AG09319 (cell line): ENCODE measurements at regions not wholly inside any gene's neighbourhood (a gene's known extent, or its start where the extent isn't known, plus 50 kb on each side); places are given as distances from the start of the nearest gene placed in this dataset.

ENCODE experiments used
- DNase-seq: peaks from one replicate; pipeline ENCODE4 v3.0.0-alpha.2; 2010; ENCODE audit warnings: low read depth; ENCODE audit errors: extremely low read depth
- CTCF ChIP-seq: IDR thresholded peaks from 2 replicates; pipeline ENCODE4 v1.5.1; 2011; ENCODE audit warnings: low read depth, mild to moderate bottlenecking, inconsistent platforms, low read length, moderate library complexity

GRCh38 chr3:101172516-101172915 is 147.9 kb downstream of the IMPG2 start:
- no peak for TF ChIP-seq CTCF
- DNase-seq: no peak

GRCh38 chr3:101171681-101172191 is 148.6 kb downstream of the IMPG2 start:
- TF ChIP-seq CTCF: no peak
- no peak for DNase-seq

- DNase-seq: no peak
- TF ChIP-seq CTCF: no peak
Measured at GRCh38 chr3:101170806-101171558, 149.4 kb downstream of the IMPG2 start.

GRCh38 chr3:101170062-101170771 is 150.2 kb downstream of the IMPG2 start:
- no peak for DNase-seq
- no peak for TF ChIP-seq CTCF

GRCh38 chr3:101169516-101169915 is 150.9 kb downstream of the IMPG2 start:
- no peak for TF ChIP-seq CTCF
- no peak for DNase-seq

GRCh38 chr3:101167376-101167775 is 153.0 kb downstream of the IMPG2 start:
- TF ChIP-seq CTCF: no peak

GRCh38 chr3:101166150-101166549 is 154.2 kb downstream of the IMPG2 start:
- no peak for DNase-seq
- TF ChIP-seq CTCF: no peak

More at GRCh38 chr3:101167376-101167775, 153.0 kb downstream of the IMPG2 start:
- DNase-seq: no peak
